ENCODE measurements at regions not wholly inside any gene's neighbourhood (a gene's known extent, or its start where the extent isn't known, plus 50 kb on each side); places are given as distances from the start of the nearest gene placed in this dataset.

DNA sequence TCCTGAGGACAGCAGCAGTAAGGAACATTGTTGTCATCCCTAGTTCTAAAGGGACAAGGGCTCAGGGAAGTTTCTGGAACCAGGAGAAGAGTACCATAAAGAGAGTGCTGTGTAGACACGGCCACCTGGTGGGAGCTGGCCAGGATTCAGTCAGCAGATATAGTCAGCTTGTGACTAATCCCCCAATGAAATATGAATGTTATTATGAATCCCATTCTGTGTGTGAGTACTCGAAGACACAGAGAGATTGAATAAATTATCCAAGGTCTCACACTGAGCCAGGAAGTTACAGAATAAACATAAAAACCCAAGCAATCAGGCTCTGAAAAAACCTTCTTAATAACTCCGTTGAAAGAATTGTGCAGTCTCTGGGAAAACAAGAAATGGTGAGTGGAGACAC, 1359.5 kb downstream of the AACS start:
- no peak for TF ChIP-seq POLR2AphosphoS5 (IDR thresholded peaks at IDR 0.05; ENCODE audit: insufficient read depth, low read depth, low read length)
- TF ChIP-seq, protein P1, sequence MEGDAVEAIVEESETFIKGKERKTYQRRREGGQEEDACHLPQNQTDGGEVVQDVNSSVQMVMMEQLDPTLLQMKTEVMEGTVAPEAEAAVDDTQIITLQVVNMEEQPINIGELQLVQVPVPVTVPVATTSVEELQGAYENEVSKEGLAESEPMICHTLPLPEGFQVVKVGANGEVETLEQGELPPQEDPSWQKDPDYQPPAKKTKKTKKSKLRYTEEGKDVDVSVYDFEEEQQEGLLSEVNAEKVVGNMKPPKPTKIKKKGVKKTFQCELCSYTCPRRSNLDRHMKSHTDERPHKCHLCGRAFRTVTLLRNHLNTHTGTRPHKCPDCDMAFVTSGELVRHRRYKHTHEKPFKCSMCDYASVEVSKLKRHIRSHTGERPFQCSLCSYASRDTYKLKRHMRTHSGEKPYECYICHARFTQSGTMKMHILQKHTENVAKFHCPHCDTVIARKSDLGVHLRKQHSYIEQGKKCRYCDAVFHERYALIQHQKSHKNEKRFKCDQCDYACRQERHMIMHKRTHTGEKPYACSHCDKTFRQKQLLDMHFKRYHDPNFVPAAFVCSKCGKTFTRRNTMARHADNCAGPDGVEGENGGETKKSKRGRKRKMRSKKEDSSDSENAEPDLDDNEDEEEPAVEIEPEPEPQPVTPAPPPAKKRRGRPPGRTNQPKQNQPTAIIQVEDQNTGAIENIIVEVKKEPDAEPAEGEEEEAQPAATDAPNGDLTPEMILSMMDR (IDR thresholded peaks at IDR 0.05; ENCODE audit: extremely low read depth in 1 of 2, insufficient read depth in 1 of 2, low read depth in 1 of 2, low read length in 2 of 2) = no peak
- TF ChIP-seq POLR2A (IDR thresholded peaks at IDR 0.05; ENCODE audit: low read depth, low read length) = no peak
- no peak for TF ChIP-seq EZH2 (IDR thresholded peaks at IDR 0.05; ENCODE audit: borderline replicate concordance, low read depth, low read length, severe bottlenecking)
- no peak for TF ChIP-seq FOS (IDR thresholded peaks at IDR 0.05; ENCODE audit: borderline replicate concordance, insufficient read depth, low read length)

Measured in endothelial cell of umbilical vein (primary cell).